ENCODE measurements at regions not wholly inside any gene's neighbourhood (a gene's known extent, or its start where the extent isn't known, plus 50 kb on each side); places are given as distances from the start of the nearest gene placed in this dataset.

- no peaks in the 10 kb centered on the region for H3K9me3 ChIP-seq (ENCODE audit: control insufficient read depth, insufficient read depth, low read length)
- H3K4me3 ChIP-seq (ENCODE audit: low read depth, low read length) = no peak overlapping the region
- no peaks in the 10 kb centered on the region for H3K4me1 ChIP-seq (ENCODE audit: control insufficient read depth, insufficient read depth, low read length)
Measured at GRCh38 chr6:80939898-80940297, 812.6 kb downstream of the TENT5A start.

GRCh38 chr6:80939480-80939879 lies 813.0 kb downstream of the TENT5A start:
- Histone ChIP-seq H3K36me3 (ENCODE audit: control insufficient read depth, insufficient read depth, low read length) (no peaks in the 10 kb centered on the region), H3K4me3 (ENCODE audit: low read depth, low read length) (no peak overlapping the region), H3K9ac (ENCODE audit: low read depth, low read length) (no peak overlapping the region), H3K4me1 (ENCODE audit: control insufficient read depth, insufficient read depth, low read length) (no peaks in the 10 kb centered on the region), H3K9me3 (ENCODE audit: control insufficient read depth, insufficient read depth, low read length) (no peaks in the 10 kb centered on the region), H3K27me3 (ENCODE audit: control insufficient read depth, insufficient read depth, low read length) (no peaks in the 10 kb centered on the region)

More at GRCh38 chr6:80939898-80940297, 812.6 kb downstream of the TENT5A start:
- Histone ChIP-seq H3K27me3 (ENCODE audit: control insufficient read depth, insufficient read depth, low read length) (no peaks in the 10 kb centered on the region), H3K9ac (ENCODE audit: low read depth, low read length) (no peak overlapping the region), H3K36me3 (ENCODE audit: control insufficient read depth, insufficient read depth, low read length) (no peaks in the 10 kb centered on the region)

- Histone ChIP-seq H3K27me3 (ENCODE audit: control insufficient read depth, insufficient read depth, low read length) (no peaks in the 10 kb centered on the region), H3K9me3 (ENCODE audit: control insufficient read depth, insufficient read depth, low read length) (no peaks in the 10 kb centered on the region), H3K4me3 (ENCODE audit: low read depth, low read length) (no peak overlapping the region), H3K9ac (ENCODE audit: low read depth, low read length) (no peak overlapping the region), H3K4me1 (ENCODE audit: control insufficient read depth, insufficient read depth, low read length) (no peaks in the 10 kb centered on the region), H3K36me3 (ENCODE audit: control insufficient read depth, insufficient read depth, low read length) (no peaks in the 10 kb centered on the region)
Measured at GRCh38 chr6:80938131-80938530, 814.4 kb downstream of the TENT5A start.

- H3K9me3 ChIP-seq (ENCODE audit: control insufficient read depth, insufficient read depth, low read length) = no peaks in the 10 kb centered on the region
- no peaks in the 10 kb centered on the region for H3K27me3 ChIP-seq (ENCODE audit: control insufficient read depth, insufficient read depth, low read length)
- no peak overlapping the region for H3K4me3 ChIP-seq (ENCODE audit: low read depth, low read length)
- no peaks in the 10 kb centered on the region for H3K36me3 ChIP-seq (ENCODE audit: control insufficient read depth, insufficient read depth, low read length)
- H3K9ac ChIP-seq (ENCODE audit: low read depth, low read length) = no peak overlapping the region
- H3K4me1 ChIP-seq (ENCODE audit: control insufficient read depth, insufficient read depth, low read length) = no peaks in the 10 kb centered on the region
Measured at GRCh38 chr6:80932359-80932758, 820.1 kb downstream of the TENT5A start.

- no peaks in the 10 kb centered on the region for H3K36me3 ChIP-seq (ENCODE audit: control insufficient read depth, insufficient read depth, low read length)
- no peaks in the 10 kb centered on the region for H3K27me3 ChIP-seq (ENCODE audit: control insufficient read depth, insufficient read depth, low read length)
Measured at GRCh38 chr6:80930376-80930775, 822.1 kb downstream of the TENT5A start.

GRCh38 chr6:80923816-80924215 lies 817.3 kb downstream of the BCKDHB start:
- H3K36me3 ChIP-seq (ENCODE audit: control insufficient read depth, insufficient read depth, low read length) = no peaks in the 10 kb centered on the region
- H3K27me3 ChIP-seq (ENCODE audit: control insufficient read depth, insufficient read depth, low read length) = no peaks in the 10 kb centered on the region
- H3K4me1 ChIP-seq (ENCODE audit: control insufficient read depth, insufficient read depth, low read length) = no peaks in the 10 kb centered on the region
- no peak overlapping the region for H3K4me3 ChIP-seq (ENCODE audit: low read depth, low read length)
- H3K9me3 ChIP-seq (ENCODE audit: control insufficient read depth, insufficient read depth, low read length) = no peaks in the 10 kb centered on the region
- H3K9ac ChIP-seq (ENCODE audit: low read depth, low read length) = no peak overlapping the region

More at GRCh38 chr6:80930376-80930775, 822.1 kb downstream of the TENT5A start:
- H3K9ac ChIP-seq (ENCODE audit: low read depth, low read length) = no peak overlapping the region
- H3K9me3 ChIP-seq (ENCODE audit: control insufficient read depth, insufficient read depth, low read length) = no peaks in the 10 kb centered on the region
- no peak overlapping the region for H3K4me3 ChIP-seq (ENCODE audit: low read depth, low read length)
- H3K4me1 ChIP-seq (ENCODE audit: control insufficient read depth, insufficient read depth, low read length) = no peaks in the 10 kb centered on the region

GRCh38 chr6:80922916-80923455 lies 816.5 kb downstream of the BCKDHB start:
- Histone ChIP-seq H3K9me3 (ENCODE audit: control insufficient read depth, insufficient read depth, low read length) (no peaks in the 10 kb centered on the region), H3K36me3 (ENCODE audit: control insufficient read depth, insufficient read depth, low read length) (no peaks in the 10 kb centered on the region), H3K9ac (ENCODE audit: low read depth, low read length) (no peak overlapping the region), H3K4me3 (ENCODE audit: low read depth, low read length) (no peak overlapping the region), H3K4me1 (ENCODE audit: control insufficient read depth, insufficient read depth, low read length) (no peaks in the 10 kb centered on the region), H3K27me3 (ENCODE audit: control insufficient read depth, insufficient read depth, low read length) (no peaks in the 10 kb centered on the region)

GRCh38 chr6:80921861-80922460 lies 815.5 kb downstream of the BCKDHB start:
- no peaks in the 10 kb centered on the region for H3K9me3 ChIP-seq (ENCODE audit: control insufficient read depth, insufficient read depth, low read length)
- no peaks in the 10 kb centered on the region for H3K36me3 ChIP-seq (ENCODE audit: control insufficient read depth, insufficient read depth, low read length)
- no peak overlapping the region for H3K4me3 ChIP-seq (ENCODE audit: low read depth, low read length)
- H3K9ac ChIP-seq (ENCODE audit: low read depth, low read length) = no peak overlapping the region
- no peaks in the 10 kb centered on the region for H3K4me1 ChIP-seq (ENCODE audit: control insufficient read depth, insufficient read depth, low read length)
- no peaks in the 10 kb centered on the region for H3K27me3 ChIP-seq (ENCODE audit: control insufficient read depth, insufficient read depth, low read length)

- H3K9me3 ChIP-seq (ENCODE audit: control insufficient read depth, insufficient read depth, low read length) = no peaks in the 10 kb centered on the region
- no peak overlapping the region for H3K4me3 ChIP-seq (ENCODE audit: low read depth, low read length)
- no peaks in the 10 kb centered on the region for H3K27me3 ChIP-seq (ENCODE audit: control insufficient read depth, insufficient read depth, low read length)
- H3K9ac ChIP-seq (ENCODE audit: low read depth, low read length) = no peak overlapping the region
- no peaks in the 10 kb centered on the region for H3K36me3 ChIP-seq (ENCODE audit: control insufficient read depth, insufficient read depth, low read length)
- no peaks in the 10 kb centered on the region for H3K4me1 ChIP-seq (ENCODE audit: control insufficient read depth, insufficient read depth, low read length)
Measured at GRCh38 chr6:80907831-80908230, 801.4 kb downstream of the BCKDHB start.

GRCh38 chr6:80903711-80904110 lies 797.2 kb downstream of the BCKDHB start:
- no peak overlapping the region for H3K4me3 ChIP-seq (ENCODE audit: low read depth, low read length)
- no peak overlapping the region for H3K9ac ChIP-seq (ENCODE audit: low read depth, low read length)
- peaks cover 5% of the 10 kb centered on the region for H3K9me3 ChIP-seq (ENCODE audit: control insufficient read depth, insufficient read depth, low read length)
- H3K4me1 ChIP-seq (ENCODE audit: control insufficient read depth, insufficient read depth, low read length) = no peaks in the 10 kb centered on the region
- H3K27me3 ChIP-seq (ENCODE audit: control insufficient read depth, insufficient read depth, low read length) = no peaks in the 10 kb centered on the region
- H3K36me3 ChIP-seq (ENCODE audit: control insufficient read depth, insufficient read depth, low read length) = no peaks in the 10 kb centered on the region

- Histone ChIP-seq H3K4me3 (ENCODE audit: low read depth, low read length) (no peak overlapping the region), H3K27me3 (ENCODE audit: control insufficient read depth, insufficient read depth, low read length) (no peaks in the 10 kb centered on the region), H3K9me3 (ENCODE audit: control insufficient read depth, insufficient read depth, low read length) (no peaks in the 10 kb centered on the region), H3K4me1 (ENCODE audit: control insufficient read depth, insufficient read depth, low read length) (no peaks in the 10 kb centered on the region), H3K9ac (ENCODE audit: low read depth, low read length) (no peak overlapping the region), H3K36me3 (ENCODE audit: control insufficient read depth, insufficient read depth, low read length) (no peaks in the 10 kb centered on the region)
Measured at GRCh38 chr6:80886475-80886874, 780.0 kb downstream of the BCKDHB start.

GRCh38 chr6:80872951-80873308 lies 766.5 kb downstream of the BCKDHB start:
- no peaks in the 10 kb centered on the region for H3K27me3 ChIP-seq (ENCODE audit: control insufficient read depth, insufficient read depth, low read length)
- no peak overlapping the region for H3K9ac ChIP-seq (ENCODE audit: low read depth, low read length)
- H3K4me1 ChIP-seq (ENCODE audit: control insufficient read depth, insufficient read depth, low read length) = no peaks in the 10 kb centered on the region
- H3K36me3 ChIP-seq (ENCODE audit: control insufficient read depth, insufficient read depth, low read length) = no peaks in the 10 kb centered on the region
- H3K9me3 ChIP-seq (ENCODE audit: control insufficient read depth, insufficient read depth, low read length) = no peaks in the 10 kb centered on the region
- no peak overlapping the region for H3K4me3 ChIP-seq (ENCODE audit: low read depth, low read length)
